OCI-LY7 (cell line): ENCODE measurements at regions not wholly inside any gene's neighbourhood (a gene's known extent, or its start where the extent isn't known, plus 50 kb on each side); places are given as distances from the start of the nearest gene placed in this dataset.

Experiments
- EZH2phosphoT487 ChIP-seq: fragments of 200-600 bp; sonication (generic); IDR thresholded peaks from 2 replicates; pipeline ENCODE4 v1.6.1; 2018; ENCODE audit warnings: low read depth, borderline replicate concordance, mild to moderate bottlenecking, mixed run types, antibody characterized with exemption, low read length, moderate library complexity, mixed read lengths
- TF ChIP-seq, protein P1 (sequence below): fragments of 200-600 bp; sonication (generic); conservative IDR thresholded peaks from 2 replicates; pipeline ENCODE4 v1.5.1; 2014; ENCODE audit warnings: mild to moderate bottlenecking, antibody characterized with exemption, low read length, moderate library complexity, mixed read lengths

- TF ChIP-seq, protein P1, sequence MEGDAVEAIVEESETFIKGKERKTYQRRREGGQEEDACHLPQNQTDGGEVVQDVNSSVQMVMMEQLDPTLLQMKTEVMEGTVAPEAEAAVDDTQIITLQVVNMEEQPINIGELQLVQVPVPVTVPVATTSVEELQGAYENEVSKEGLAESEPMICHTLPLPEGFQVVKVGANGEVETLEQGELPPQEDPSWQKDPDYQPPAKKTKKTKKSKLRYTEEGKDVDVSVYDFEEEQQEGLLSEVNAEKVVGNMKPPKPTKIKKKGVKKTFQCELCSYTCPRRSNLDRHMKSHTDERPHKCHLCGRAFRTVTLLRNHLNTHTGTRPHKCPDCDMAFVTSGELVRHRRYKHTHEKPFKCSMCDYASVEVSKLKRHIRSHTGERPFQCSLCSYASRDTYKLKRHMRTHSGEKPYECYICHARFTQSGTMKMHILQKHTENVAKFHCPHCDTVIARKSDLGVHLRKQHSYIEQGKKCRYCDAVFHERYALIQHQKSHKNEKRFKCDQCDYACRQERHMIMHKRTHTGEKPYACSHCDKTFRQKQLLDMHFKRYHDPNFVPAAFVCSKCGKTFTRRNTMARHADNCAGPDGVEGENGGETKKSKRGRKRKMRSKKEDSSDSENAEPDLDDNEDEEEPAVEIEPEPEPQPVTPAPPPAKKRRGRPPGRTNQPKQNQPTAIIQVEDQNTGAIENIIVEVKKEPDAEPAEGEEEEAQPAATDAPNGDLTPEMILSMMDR = 0 out of 2 replicates have a peak, but pooled peaks have one; percentile 33
- no peak for TF ChIP-seq EZH2phosphoT487
Observed at GRCh38 chr6:97586344-97586743, 303.3 kb upstream of the MMS22L start.
